ENCODE measurements at regions not wholly inside any gene's neighbourhood (a gene's known extent, or its start where the extent isn't known, plus 50 kb on each side); places are given as distances from the start of the nearest gene placed in this dataset.
A peak's percentile ranks its signal among the peaks of the same experiment; 100 is the strongest.

- H3K4me1 ChIP-seq (ENCODE audit: control insufficient read depth in 5 of 5, insufficient read depth in 5 of 5, low read length in 5 of 5), result peaks cover 0 to 7% (median 5%) of the 10 kb centered on the region in 5 donors
- H3K36me3 ChIP-seq (ENCODE audit: control insufficient read depth in 5 of 5, insufficient read depth in 5 of 5, low read length in 5 of 5), result no peaks in the 10 kb centered on the region
- no peak overlapping the region for H3K27ac ChIP-seq (ENCODE audit: low read depth, low read length)
- H3K4me3 ChIP-seq (ENCODE audit: low read depth in 1 of 5, low read length in 5 of 5), result no peak overlapping the region
- no peak overlapping the region for H3K9ac ChIP-seq (ENCODE audit: low read length in 5 of 5)
- H3K9me3 ChIP-seq (ENCODE audit: control insufficient read depth in 5 of 5, low read length in 5 of 5), result no peaks in the 10 kb centered on the region
- H3K27me3 ChIP-seq (ENCODE audit: control insufficient read depth in 5 of 5, insufficient read depth in 4 of 5, low read length in 5 of 5), result no peaks in the 10 kb centered on the region
Observed at GRCh38 chr1:82114887-82115286, 314.2 kb downstream of the ADGRL2 start.

- Histone ChIP-seq H3K9ac (ENCODE audit: low read length in 5 of 5) (peak overlapping the region in 1 of 5 donors; percentile 29), H3K36me3 (ENCODE audit: control insufficient read depth in 5 of 5, insufficient read depth in 5 of 5, low read length in 5 of 5) (no peaks in the 10 kb centered on the region), H3K27me3 (ENCODE audit: control insufficient read depth in 5 of 5, insufficient read depth in 4 of 5, low read length in 5 of 5) (no peaks in the 10 kb centered on the region), H3K9me3 (ENCODE audit: control insufficient read depth in 5 of 5, low read length in 5 of 5) (no peaks in the 10 kb centered on the region), H3K4me1 (ENCODE audit: control insufficient read depth in 5 of 5, insufficient read depth in 5 of 5, low read length in 5 of 5) (peaks cover 0 to 7% (median 5%) of the 10 kb centered on the region in 5 donors), H3K27ac (ENCODE audit: low read depth, low read length) (peak overlapping the region; percentile 7), H3K4me3 (ENCODE audit: low read depth in 1 of 5, low read length in 5 of 5) (no peak overlapping the region)
Observed at GRCh38 chr1:82110366-82111254, 309.9 kb downstream of the ADGRL2 start.

GRCh38 chr1:82108843-82109242 is 308.1 kb downstream of the ADGRL2 start:
- no peak overlapping the region for H3K4me3 ChIP-seq (ENCODE audit: low read depth in 1 of 5, low read length in 5 of 5)
- no peaks in the 10 kb centered on the region for H3K36me3 ChIP-seq (ENCODE audit: control insufficient read depth in 5 of 5, insufficient read depth in 5 of 5, low read length in 5 of 5)
- no peaks in the 10 kb centered on the region for H3K9me3 ChIP-seq (ENCODE audit: control insufficient read depth in 5 of 5, low read length in 5 of 5)
- no peak overlapping the region for H3K9ac ChIP-seq (ENCODE audit: low read length in 5 of 5)
- peaks cover 0 to 7% (median 5%) of the 10 kb centered on the region in 5 donors for H3K4me1 ChIP-seq (ENCODE audit: control insufficient read depth in 5 of 5, insufficient read depth in 5 of 5, low read length in 5 of 5)
- H3K27ac ChIP-seq (ENCODE audit: low read depth, low read length), result no peak overlapping the region
- H3K27me3 ChIP-seq (ENCODE audit: control insufficient read depth in 5 of 5, insufficient read depth in 4 of 5, low read length in 5 of 5), result no peaks in the 10 kb centered on the region

GRCh38 chr1:82106672-82107071 is 305.9 kb downstream of the ADGRL2 start:
- Histone ChIP-seq H3K9me3 (ENCODE audit: control insufficient read depth in 5 of 5, low read length in 5 of 5) (no peaks in the 10 kb centered on the region), H3K36me3 (ENCODE audit: control insufficient read depth in 5 of 5, insufficient read depth in 5 of 5, low read length in 5 of 5) (no peaks in the 10 kb centered on the region), H3K9ac (ENCODE audit: low read length in 5 of 5) (no peak overlapping the region), H3K4me1 (ENCODE audit: control insufficient read depth in 5 of 5, insufficient read depth in 5 of 5, low read length in 5 of 5) (peaks cover 0 to 7% (median 5%) of the 10 kb centered on the region in 5 donors), H3K27me3 (ENCODE audit: control insufficient read depth in 5 of 5, insufficient read depth in 4 of 5, low read length in 5 of 5) (no peaks in the 10 kb centered on the region), H3K27ac (ENCODE audit: low read depth, low read length) (no peak overlapping the region), H3K4me3 (ENCODE audit: low read depth in 1 of 5, low read length in 5 of 5) (no peak overlapping the region)

GRCh38 chr1:82099170-82099569 is 298.4 kb downstream of the ADGRL2 start:
- H3K27me3 ChIP-seq (ENCODE audit: control insufficient read depth in 5 of 5, insufficient read depth in 4 of 5, low read length in 5 of 5), result no peaks in the 10 kb centered on the region
- no peaks in the 10 kb centered on the region for H3K4me1 ChIP-seq (ENCODE audit: control insufficient read depth in 5 of 5, insufficient read depth in 5 of 5, low read length in 5 of 5)
- H3K4me3 ChIP-seq (ENCODE audit: low read depth in 1 of 5, low read length in 5 of 5), result no peak overlapping the region
- H3K27ac ChIP-seq (ENCODE audit: low read depth, low read length), result no peak overlapping the region
- H3K9me3 ChIP-seq (ENCODE audit: control insufficient read depth in 5 of 5, low read length in 5 of 5), result no peaks in the 10 kb centered on the region
- no peaks in the 10 kb centered on the region for H3K36me3 ChIP-seq (ENCODE audit: control insufficient read depth in 5 of 5, insufficient read depth in 5 of 5, low read length in 5 of 5)
- H3K9ac ChIP-seq (ENCODE audit: low read length in 5 of 5), result no peak overlapping the region

- H3K4me3 ChIP-seq (ENCODE audit: low read depth in 1 of 5, low read length in 5 of 5), result no peak overlapping the region
- H3K27me3 ChIP-seq (ENCODE audit: control insufficient read depth in 5 of 5, insufficient read depth in 4 of 5, low read length in 5 of 5), result no peaks in the 10 kb centered on the region
- no peaks in the 10 kb centered on the region for H3K9me3 ChIP-seq (ENCODE audit: control insufficient read depth in 5 of 5, low read length in 5 of 5)
- no peaks in the 10 kb centered on the region for H3K36me3 ChIP-seq (ENCODE audit: control insufficient read depth in 5 of 5, insufficient read depth in 5 of 5, low read length in 5 of 5)
- H3K9ac ChIP-seq (ENCODE audit: low read length in 5 of 5), result no peak overlapping the region
- H3K27ac ChIP-seq (ENCODE audit: low read depth, low read length), result no peak overlapping the region
- peaks cover 0 to 17% (median 5%) of the 10 kb centered on the region in 5 donors for H3K4me1 ChIP-seq (ENCODE audit: control insufficient read depth in 5 of 5, insufficient read depth in 5 of 5, low read length in 5 of 5)
Observed at GRCh38 chr1:82094136-82094535, 293.4 kb downstream of the ADGRL2 start.

- Histone ChIP-seq H3K27ac (ENCODE audit: low read depth, low read length) (peak overlapping the region; percentile 71), H3K36me3 (ENCODE audit: control insufficient read depth in 5 of 5, insufficient read depth in 5 of 5, low read length in 5 of 5) (no peaks in the 10 kb centered on the region), H3K9me3 (ENCODE audit: control insufficient read depth in 5 of 5, low read length in 5 of 5) (no peaks in the 10 kb centered on the region), H3K4me3 (ENCODE audit: low read depth in 1 of 5, low read length in 5 of 5) (peak overlapping the region in 1 of 5 donors; percentile 9), H3K9ac (ENCODE audit: low read length in 5 of 5) (no peak overlapping the region), H3K4me1 (ENCODE audit: control insufficient read depth in 5 of 5, insufficient read depth in 5 of 5, low read length in 5 of 5) (peaks cover 0 to 17% (median 5%) of the 10 kb centered on the region in 5 donors), H3K27me3 (ENCODE audit: control insufficient read depth in 5 of 5, insufficient read depth in 4 of 5, low read length in 5 of 5) (no peaks in the 10 kb centered on the region)
Observed at GRCh38 chr1:82091729-82092128, 291.0 kb downstream of the ADGRL2 start.

- H3K9me3 ChIP-seq (ENCODE audit: control insufficient read depth in 5 of 5, low read length in 5 of 5), result no peaks in the 10 kb centered on the region
- no peaks in the 10 kb centered on the region for H3K36me3 ChIP-seq (ENCODE audit: control insufficient read depth in 5 of 5, insufficient read depth in 5 of 5, low read length in 5 of 5)
- peak overlapping the region in 1 of 5 donors; percentile 9 for H3K4me3 ChIP-seq (ENCODE audit: low read depth in 1 of 5, low read length in 5 of 5)
- no peaks in the 10 kb centered on the region for H3K27me3 ChIP-seq (ENCODE audit: control insufficient read depth in 5 of 5, insufficient read depth in 4 of 5, low read length in 5 of 5)
- H3K9ac ChIP-seq (ENCODE audit: low read length in 5 of 5), result no peak overlapping the region
- H3K27ac ChIP-seq (ENCODE audit: low read depth, low read length), result peak overlapping the region; percentile 71
- H3K4me1 ChIP-seq (ENCODE audit: control insufficient read depth in 5 of 5, insufficient read depth in 5 of 5, low read length in 5 of 5), result peaks cover 0 to 17% (median 5%) of the 10 kb centered on the region in 5 donors
Observed at GRCh38 chr1:82091265-82091664, 290.5 kb downstream of the ADGRL2 start.

GRCh38 chr1:82090104-82090503 is 289.4 kb downstream of the ADGRL2 start:
- no peak overlapping the region for H3K4me3 ChIP-seq (ENCODE audit: low read depth in 1 of 5, low read length in 5 of 5)
- no peaks in the 10 kb centered on the region for H3K27me3 ChIP-seq (ENCODE audit: control insufficient read depth in 5 of 5, insufficient read depth in 4 of 5, low read length in 5 of 5)
- H3K27ac ChIP-seq (ENCODE audit: low read depth, low read length), result no peak overlapping the region
- H3K9me3 ChIP-seq (ENCODE audit: control insufficient read depth in 5 of 5, low read length in 5 of 5), result no peaks in the 10 kb centered on the region
- peaks cover 0 to 17% (median 5%) of the 10 kb centered on the region in 5 donors for H3K4me1 ChIP-seq (ENCODE audit: control insufficient read depth in 5 of 5, insufficient read depth in 5 of 5, low read length in 5 of 5)
- no peak overlapping the region for H3K9ac ChIP-seq (ENCODE audit: low read length in 5 of 5)
- H3K36me3 ChIP-seq (ENCODE audit: control insufficient read depth in 5 of 5, insufficient read depth in 5 of 5, low read length in 5 of 5), result no peaks in the 10 kb centered on the region

- Histone ChIP-seq H3K4me1 (ENCODE audit: control insufficient read depth in 5 of 5, insufficient read depth in 5 of 5, low read length in 5 of 5) (peaks cover 0 to 10% (median 5%) of the 10 kb centered on the region in 5 donors), H3K27ac (ENCODE audit: low read depth, low read length) (no peak overlapping the region), H3K27me3 (ENCODE audit: control insufficient read depth in 5 of 5, insufficient read depth in 4 of 5, low read length in 5 of 5) (no peaks in the 10 kb centered on the region), H3K9me3 (ENCODE audit: control insufficient read depth in 5 of 5, low read length in 5 of 5) (no peaks in the 10 kb centered on the region), H3K36me3 (ENCODE audit: control insufficient read depth in 5 of 5, insufficient read depth in 5 of 5, low read length in 5 of 5) (no peaks in the 10 kb centered on the region), H3K4me3 (ENCODE audit: low read depth in 1 of 5, low read length in 5 of 5) (no peak overlapping the region), H3K9ac (ENCODE audit: low read length in 5 of 5) (no peak overlapping the region)
Observed at GRCh38 chr1:82086739-82087138, 286.0 kb downstream of the ADGRL2 start.

Data from subcutaneous abdominal adipose tissue (tissue), 5 donors.